Prostate gland (tissue), 2 donors: ENCODE measurements at regions not wholly inside any gene's neighbourhood (a gene's known extent, or its start where the extent isn't known, plus 50 kb on each side); places are given as distances from the start of the nearest gene placed in this dataset.
"Not testable (repeated sequence)": the region's sequence is repeated elsewhere in the genome, so short reads cannot be mapped to it uniquely, and the experiment has no call there.

Experiments
- DNase-seq: peaks from one replicate; pipeline ENCODE4 v3.0.0-alpha.2; 2019; ENCODE audit warnings: low spot score
- H3K27ac ChIP-seq, 2 donors: fragments of 200-600 bp; sonication (generic); 2 replicates each; pipeline ENCODE4 v1.5.1; 2017 to 2019
- H3K27me3 ChIP-seq: fragments of 200-600 bp; sonication (generic); replicated peaks from 2 replicates; pipeline ENCODE4 v1.5.1; 2019; ENCODE audit not compliant: insufficient read depth
- H3K36me3 ChIP-seq, 2 donors: fragments of 200-600 bp; sonication (generic); 1 replicate in 1 of 2; 2 replicates in 1 of 2; pipeline versions ENCODE4 v1.5.1 to v1.8.1; 2017 to 2019
- H3K4me1 ChIP-seq: fragments of 200-600 bp; sonication (generic); replicated peaks from 2 replicates; pipeline ENCODE4 v1.5.1; 2019
- H3K4me3 ChIP-seq, 2 donors: fragments of 200-600 bp; sonication (generic); 2 replicates each; pipeline ENCODE4 v1.5.1; 2017 to 2019
- H3K9me3 ChIP-seq: fragments of 200-600 bp; sonication (generic); 2 replicates; pipeline ENCODE4 v1.5.1; 2017
- POLR2A ChIP-seq: fragments of 450-650 bp; IDR thresholded peaks from one replicate; pipeline ENCODE4 v1.6.1; 2016; ENCODE audit warnings: antibody characterized with exemption, mild to moderate bottlenecking
- POLR2AphosphoS5 ChIP-seq: sonication (generic); formaldehyde crosslinking; IDR thresholded peaks from one replicate; pipeline ENCODE4 v1.6.1; 2017; ENCODE audit warnings: antibody characterized with exemption
- WGBS: methylation state at CpG from one replicate; pipeline ENCODE4 v1.1.5; 2018; 5-methylcytosine and 5-hydroxymethylcytosine counted together
- intact Hi-C: fragments of 100-400 bp; cut with DNase I; formaldehyde crosslinking; loops from one replicate; pipeline ENCODE4 v1.14.2; 2022
- TF ChIP-seq, protein P1 (sequence below), 4 experiments: fragments of 200-600 bp in 2 of 4; fragments of 450-650 bp in 2 of 4; sonication (generic) in 2 of 4; IDR thresholded peaks; 1 replicate in 3 of 4; 2 replicates in 1 of 4; pipeline ENCODE4 v1.5.1; 2016 to 2019; ENCODE audit warnings: antibody characterized with exemption in 4 of 4, mild to moderate bottlenecking in 2 of 4, moderate library complexity in 2 of 4

DNA sequence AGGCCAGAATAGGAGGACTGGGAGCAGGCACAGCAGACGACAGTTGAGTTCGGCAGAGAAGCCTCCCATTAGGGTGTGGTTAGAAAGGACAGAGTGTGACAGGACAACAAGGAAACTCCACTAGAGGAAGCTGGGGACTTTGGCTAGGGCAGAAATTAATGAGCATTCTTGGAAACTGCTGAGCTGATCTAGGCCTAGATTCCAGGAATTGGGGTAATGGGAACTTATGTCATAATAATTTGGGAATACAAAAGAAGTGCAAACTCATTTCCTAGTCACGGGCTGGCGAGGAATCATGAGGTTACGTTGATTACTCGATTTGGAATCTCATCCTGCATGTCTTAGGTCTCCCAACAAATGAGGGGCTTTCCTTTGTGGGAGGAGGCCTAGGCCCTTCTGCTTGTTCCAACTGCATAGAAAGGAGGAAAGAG is 144.6 kb upstream of the RPS23 start:
- H3K9me3 ChIP-seq: no peaks in the 10 kb centered on the region
- no peak for DNase-seq
- no peaks in the 10 kb centered on the region for H3K4me1 ChIP-seq
- no peak overlapping the region for H3K4me3 ChIP-seq
- no peak overlapping the region for H3K27ac ChIP-seq
- TF ChIP-seq POLR2AphosphoS5 (no peak), POLR2A (no peak)
- TF ChIP-seq, protein P1, sequence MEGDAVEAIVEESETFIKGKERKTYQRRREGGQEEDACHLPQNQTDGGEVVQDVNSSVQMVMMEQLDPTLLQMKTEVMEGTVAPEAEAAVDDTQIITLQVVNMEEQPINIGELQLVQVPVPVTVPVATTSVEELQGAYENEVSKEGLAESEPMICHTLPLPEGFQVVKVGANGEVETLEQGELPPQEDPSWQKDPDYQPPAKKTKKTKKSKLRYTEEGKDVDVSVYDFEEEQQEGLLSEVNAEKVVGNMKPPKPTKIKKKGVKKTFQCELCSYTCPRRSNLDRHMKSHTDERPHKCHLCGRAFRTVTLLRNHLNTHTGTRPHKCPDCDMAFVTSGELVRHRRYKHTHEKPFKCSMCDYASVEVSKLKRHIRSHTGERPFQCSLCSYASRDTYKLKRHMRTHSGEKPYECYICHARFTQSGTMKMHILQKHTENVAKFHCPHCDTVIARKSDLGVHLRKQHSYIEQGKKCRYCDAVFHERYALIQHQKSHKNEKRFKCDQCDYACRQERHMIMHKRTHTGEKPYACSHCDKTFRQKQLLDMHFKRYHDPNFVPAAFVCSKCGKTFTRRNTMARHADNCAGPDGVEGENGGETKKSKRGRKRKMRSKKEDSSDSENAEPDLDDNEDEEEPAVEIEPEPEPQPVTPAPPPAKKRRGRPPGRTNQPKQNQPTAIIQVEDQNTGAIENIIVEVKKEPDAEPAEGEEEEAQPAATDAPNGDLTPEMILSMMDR (IDR thresholded peaks at IDR 0.05): no peak
- no peaks in the 10 kb centered on the region for H3K27me3 ChIP-seq
- no peaks in the 10 kb centered on the region for H3K36me3 ChIP-seq
- intact Hi-C loops: no loop called here
- 78% methylated on average over 6 of the region's 6 CpGs for WGBS

DNA sequence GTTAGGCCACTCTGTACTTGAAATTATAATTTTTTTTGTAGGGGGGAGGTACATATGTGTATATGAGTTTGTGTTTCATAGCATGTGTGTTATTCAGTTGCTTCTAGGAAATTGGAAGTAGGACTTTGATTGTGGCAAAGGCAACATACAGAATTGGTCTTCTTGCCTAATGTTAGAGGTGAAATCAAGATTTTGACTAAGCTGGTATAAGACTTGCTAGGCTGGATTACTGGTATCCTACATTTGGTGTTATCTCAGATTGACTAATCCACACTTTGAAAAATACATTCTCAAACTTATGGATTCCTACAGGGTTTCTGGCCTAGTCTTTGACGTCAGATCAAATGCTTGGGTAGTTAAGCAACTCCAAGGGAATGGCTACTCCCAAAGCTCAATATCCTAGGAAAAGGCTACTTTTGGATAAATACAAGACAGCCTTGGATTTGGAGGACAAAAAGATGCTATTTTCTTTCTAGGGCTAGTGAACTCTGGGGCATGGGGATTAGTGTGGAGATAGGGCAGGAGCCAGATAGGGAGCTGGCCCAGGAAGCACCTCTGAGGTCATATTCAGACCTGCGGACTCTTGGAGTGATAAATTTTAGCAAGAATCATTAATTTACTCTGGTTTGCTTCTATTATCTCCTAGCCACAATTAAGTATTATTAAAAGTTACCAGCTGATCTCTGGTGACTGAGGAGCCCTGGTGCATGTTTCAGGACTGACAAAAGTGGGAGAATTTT is 144.0 kb upstream of the RPS23 start:
- Histone ChIP-seq H3K4me1 (no peaks in the 10 kb centered on the region), H3K27ac (no peak overlapping the region), H3K27me3 (no peaks in the 10 kb centered on the region), H3K36me3 (no peaks in the 10 kb centered on the region), H3K4me3 (no peak overlapping the region), H3K9me3 (no peaks in the 10 kb centered on the region)
- WGBS: 92% methylated on average over 2 of the region's 2 CpGs
- intact Hi-C loops: no loop called here
- no peak for TF ChIP-seq POLR2AphosphoS5
- TF ChIP-seq, protein P1 (IDR thresholded peaks at IDR 0.05): no peak
- no peak for TF ChIP-seq POLR2A
- no peak for DNase-seq

DNA sequence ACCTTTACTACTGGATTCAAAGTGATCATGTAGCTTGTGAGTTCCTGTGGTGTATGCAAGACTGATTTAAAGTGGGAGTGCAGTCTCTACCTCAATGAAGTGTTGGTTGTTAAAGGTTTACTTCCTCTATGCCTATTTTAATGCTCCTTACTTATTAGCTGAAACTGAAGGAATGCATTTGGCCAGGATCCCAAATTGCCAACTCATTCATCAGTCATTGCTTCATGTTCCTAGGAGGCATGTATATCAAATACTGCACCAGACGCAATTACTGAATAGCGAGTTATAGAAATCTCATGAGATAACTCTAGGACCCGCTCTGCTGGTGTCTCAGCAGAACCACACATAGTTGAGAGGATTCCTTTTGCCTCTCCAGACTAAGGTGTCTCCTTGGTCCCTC is 143.0 kb upstream of the RPS23 start:
- TF ChIP-seq, protein P1 (IDR thresholded peaks at IDR 0.05): no peak
- no peak for TF ChIP-seq POLR2A
- no peak for TF ChIP-seq POLR2AphosphoS5
- Histone ChIP-seq H3K36me3 (no peaks in the 10 kb centered on the region), H3K27me3 (no peaks in the 10 kb centered on the region), H3K9me3 (no peaks in the 10 kb centered on the region), H3K4me1 (no peaks in the 10 kb centered on the region), H3K4me3 (no peak overlapping the region), H3K27ac (no peak overlapping the region)
- intact Hi-C loops: no loop called here
- WGBS: 92% methylated on average over 3 of the region's 3 CpGs
- no peak for DNase-seq

DNA sequence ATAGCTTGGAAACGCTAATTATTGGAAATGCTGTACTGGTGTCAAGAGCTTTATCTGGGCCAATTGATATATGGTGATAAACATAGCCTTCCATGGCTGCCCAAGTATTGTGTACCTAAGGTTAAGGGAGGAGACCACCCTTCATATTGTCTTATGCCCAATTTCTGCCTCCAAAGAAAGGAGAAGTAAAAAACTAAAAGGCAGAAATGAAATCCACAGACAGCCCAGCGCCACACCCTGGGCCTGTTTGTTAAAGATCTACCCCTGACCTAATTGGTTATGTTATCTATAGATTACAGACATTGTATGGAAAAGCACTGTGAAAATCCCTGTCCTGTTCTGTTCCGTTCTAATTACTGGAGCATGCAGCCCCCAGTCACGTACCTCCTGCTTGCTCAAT is 142.4 kb upstream of the RPS23 start:
- WGBS: 86% methylated on average over 4 of the region's 4 CpGs
- intact Hi-C loops, DNase-seq, H3K27me3 ChIP-seq, H3K27ac ChIP-seq, H3K4me1 ChIP-seq, H3K36me3 ChIP-seq, H3K4me3 ChIP-seq, H3K9me3 ChIP-seq: not testable (repeated sequence)

DNA sequence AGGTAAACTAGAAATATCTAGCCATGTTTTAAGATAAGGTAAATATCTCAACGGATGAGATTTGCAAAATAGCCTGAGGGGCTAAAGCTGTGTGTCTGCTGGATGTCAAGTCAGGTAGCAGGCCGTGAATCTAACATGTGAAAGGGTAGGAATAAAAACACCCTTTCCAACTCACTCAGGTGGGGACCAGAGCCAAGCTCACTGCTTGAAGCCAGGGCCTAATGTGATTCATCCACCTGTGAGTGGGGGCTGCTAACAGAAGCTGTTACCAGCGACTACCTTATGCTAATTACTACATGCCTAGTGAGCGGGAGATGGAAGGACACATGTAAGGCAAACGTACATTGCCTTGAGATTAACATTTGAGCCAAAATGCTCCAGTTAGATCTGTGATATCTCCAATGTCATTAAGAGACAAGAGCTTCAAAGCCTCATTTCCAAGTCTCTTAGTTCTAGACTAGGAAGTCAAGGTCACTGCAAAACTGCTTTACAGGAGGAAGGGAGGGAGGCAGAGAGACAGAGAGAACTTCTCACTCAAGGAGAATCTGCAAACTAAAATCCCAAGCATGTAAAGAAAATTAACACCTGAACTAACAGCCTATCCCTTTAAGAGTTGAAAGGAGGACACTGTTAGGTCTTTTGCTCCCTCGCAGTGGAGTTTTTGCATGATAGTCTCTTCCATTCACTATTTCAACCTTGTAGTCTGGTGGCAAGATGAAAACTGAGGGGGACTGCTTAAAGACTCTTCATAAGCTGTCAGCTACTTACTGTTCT is 141.6 kb upstream of the RPS23 start:
- Histone ChIP-seq H3K4me1 (no peaks in the 10 kb centered on the region), H3K36me3 (no peaks in the 10 kb centered on the region), H3K4me3 (no peak overlapping the region), H3K27ac (no peak overlapping the region), H3K27me3 (no peaks in the 10 kb centered on the region), H3K9me3 (no peaks in the 10 kb centered on the region)
- intact Hi-C loops: no loop called here
- 46% methylated on average over 6 of the region's 6 CpGs for WGBS
- no peak for TF ChIP-seq POLR2AphosphoS5
- DNase-seq: no peak

DNA sequence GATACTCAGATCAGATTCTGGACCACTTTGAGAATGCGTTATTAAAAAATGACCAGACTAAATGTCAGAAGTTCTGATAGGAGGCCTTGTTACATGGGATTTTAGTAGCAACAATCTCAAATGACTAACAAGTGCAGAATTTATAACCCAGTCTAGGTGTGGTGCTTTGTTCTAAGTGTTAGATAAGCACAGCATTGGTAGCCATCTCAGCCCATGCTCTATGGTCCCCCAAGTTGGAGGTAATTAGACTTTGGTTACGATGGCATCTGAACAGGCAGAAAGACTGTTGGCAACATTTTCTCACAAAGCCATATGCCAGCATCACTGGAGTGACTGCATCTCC is 140.4 kb upstream of the RPS23 start:
- WGBS: 47% methylated on average over 2 of the region's 2 CpGs
- intact Hi-C loops: no loop called here
- H3K27me3 ChIP-seq: no peaks in the 10 kb centered on the region
- H3K36me3 ChIP-seq: no peaks in the 10 kb centered on the region
- TF ChIP-seq POLR2A: no peak
- H3K27ac ChIP-seq: no peak overlapping the region
- DNase-seq: no peak
- no peak overlapping the region for H3K4me3 ChIP-seq
- H3K9me3 ChIP-seq: no peaks in the 10 kb centered on the region
- H3K4me1 ChIP-seq: no peaks in the 10 kb centered on the region
